GM18517 (cell line): ENCODE measurements at regions not wholly inside any gene's neighbourhood (a gene's known extent, or its start where the extent isn't known, plus 50 kb on each side); places are given as distances from the start of the nearest gene placed in this dataset.
"Not testable (repeated sequence)": the region's sequence is repeated elsewhere in the genome, so short reads cannot be mapped to it uniquely, and the experiment has no call there.

ENCODE experiments used
- ATAC-seq: cut with Tn5 transposase; IDR thresholded peaks from one replicate; pipeline ENCODE4 v1.9.1; 2021; ENCODE audit warnings: mild to moderate bottlenecking, moderate library complexity; ENCODE audit not compliant: unreplicated experiment

DNA sequence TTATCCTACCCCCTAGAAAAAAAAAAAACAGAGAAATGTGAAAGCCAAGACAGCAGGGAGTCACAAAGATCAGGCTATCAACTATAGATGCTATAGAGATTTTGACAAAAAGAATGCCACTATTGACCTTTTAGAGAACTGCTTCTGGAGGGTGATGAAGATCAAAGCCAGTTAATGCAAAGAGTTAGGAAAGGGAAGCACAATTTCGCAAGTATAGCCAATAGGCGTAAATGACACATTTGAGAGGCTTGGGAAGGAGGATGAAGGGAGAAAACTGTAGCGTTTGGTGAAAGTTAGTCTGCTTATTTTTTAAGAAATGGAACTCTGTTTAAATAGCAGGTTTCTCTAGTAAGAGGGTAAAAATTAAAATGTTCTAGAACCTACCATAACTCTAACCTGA is 190.7 kb downstream of the DUSP6 start:
- ATAC-seq = no peak

DNA sequence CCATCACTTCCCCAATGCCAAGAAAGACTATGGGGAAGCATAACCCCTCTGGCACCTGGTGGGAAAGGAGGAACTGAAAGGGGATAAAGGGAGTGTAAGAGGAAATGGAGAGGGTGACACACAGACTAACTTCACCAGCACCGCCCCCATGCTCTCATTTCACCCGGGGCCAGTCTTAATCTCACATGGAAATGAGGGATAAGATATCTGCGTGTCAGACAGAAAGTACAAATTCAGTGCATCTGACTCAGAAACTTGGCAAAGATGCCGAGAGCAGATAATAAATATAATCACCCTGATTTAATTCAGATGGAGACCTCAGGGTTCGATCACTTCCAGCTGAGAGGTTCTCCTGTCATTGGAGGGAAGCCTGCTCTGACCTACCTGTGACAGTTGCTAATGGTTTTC is 191.6 kb downstream of the DUSP6 start:
- ATAC-seq = no peak

GRCh38 chr12:89157413-89157812 is 194.9 kb downstream of the DUSP6 start:
- ATAC-seq = no peak

- ATAC-seq = no peak
Observed at GRCh38 chr12:89156862-89157262, 195.4 kb downstream of the DUSP6 start.

- ATAC-seq = no peak
Observed at GRCh38 chr12:89156340-89156739, 196.0 kb downstream of the DUSP6 start.

DNA sequence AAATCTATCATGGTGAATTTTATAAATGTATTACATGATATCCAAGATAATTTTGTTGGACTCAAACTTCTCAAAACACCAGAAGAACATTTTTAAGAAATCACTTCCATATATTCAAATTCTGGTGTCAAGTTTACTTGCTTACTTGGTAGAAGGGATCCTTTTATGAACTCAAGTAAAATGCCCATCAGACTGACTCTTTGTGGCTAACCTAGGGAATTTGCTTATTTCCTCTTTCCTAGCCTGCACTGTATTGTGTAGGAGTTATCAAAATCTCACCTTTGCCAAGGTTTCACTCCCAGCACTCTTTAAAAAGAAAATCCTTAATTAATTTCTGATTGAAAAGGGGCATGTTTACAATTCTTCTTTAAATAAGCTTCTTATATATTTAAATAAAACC is 196.5 kb downstream of the DUSP6 start:
- no peak for ATAC-seq

DNA sequence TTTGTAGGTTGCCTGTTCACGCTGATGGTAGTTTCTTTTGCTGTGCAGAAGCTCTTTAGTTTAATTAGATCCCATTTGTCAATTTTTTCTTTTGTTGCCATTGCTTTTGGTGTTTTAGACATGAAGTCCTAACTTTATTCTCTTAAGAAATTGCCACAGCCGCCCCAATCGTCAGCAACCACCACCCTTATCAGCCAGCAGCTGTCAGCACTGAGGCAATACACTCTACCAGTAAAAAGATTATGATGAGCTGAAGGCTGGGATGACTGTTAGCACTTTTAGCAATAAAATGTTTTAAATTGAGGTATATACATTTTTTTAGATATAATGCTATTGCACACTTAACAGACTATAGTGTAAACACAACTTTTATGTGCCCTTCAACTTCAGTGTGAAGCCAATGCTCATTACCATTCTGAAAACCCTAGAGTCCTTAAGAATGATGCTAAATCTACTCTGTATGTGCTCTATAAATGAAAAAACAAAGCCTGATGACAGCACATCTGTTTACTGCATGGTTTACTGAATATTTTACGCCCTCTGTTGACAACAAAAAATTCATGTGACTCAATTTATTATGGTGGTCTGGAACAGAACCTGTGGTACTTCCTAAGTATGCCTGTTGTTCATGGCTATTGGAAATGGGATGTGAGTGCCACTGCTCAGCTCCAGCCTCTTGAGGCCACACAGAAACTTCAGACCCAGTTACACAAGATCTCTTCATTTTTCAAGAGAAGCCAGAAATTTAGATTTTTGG is 197.4 kb downstream of the DUSP6 start:
- no peak for ATAC-seq

GRCh38 chr12:89153341-89153740 is 199.0 kb downstream of the DUSP6 start:
- ATAC-seq = no peak

GRCh38 chr12:89151536-89151935 is 200.8 kb downstream of the DUSP6 start:
- ATAC-seq = no peak

DNA sequence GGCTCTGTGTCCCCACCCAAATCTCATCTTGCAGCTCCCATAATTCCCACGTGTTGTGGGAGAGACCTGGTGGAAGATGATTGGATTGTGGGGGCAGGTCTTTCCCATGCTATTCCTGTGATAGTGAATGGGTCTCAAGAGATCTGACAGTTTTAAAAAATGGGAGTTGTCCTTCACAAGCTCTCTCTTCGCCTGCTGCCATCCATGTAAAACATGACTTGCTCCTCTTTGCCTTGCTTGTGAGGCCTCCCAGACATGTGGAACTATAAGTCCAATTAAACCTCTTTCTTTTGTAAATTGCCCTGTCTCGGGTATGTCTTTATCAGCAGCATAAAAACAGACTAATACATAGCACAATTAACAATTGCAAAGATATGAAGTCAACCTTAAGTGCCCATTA is 201.5 kb downstream of the DUSP6 start:
- ATAC-seq = not testable (repeated sequence)

- ATAC-seq = no peak
Observed at GRCh38 chr12:89140602-89141238, 211.6 kb downstream of the DUSP6 start.

- ATAC-seq = no peak
Observed at GRCh38 chr12:89140141-89140540, 212.2 kb downstream of the DUSP6 start.

DNA sequence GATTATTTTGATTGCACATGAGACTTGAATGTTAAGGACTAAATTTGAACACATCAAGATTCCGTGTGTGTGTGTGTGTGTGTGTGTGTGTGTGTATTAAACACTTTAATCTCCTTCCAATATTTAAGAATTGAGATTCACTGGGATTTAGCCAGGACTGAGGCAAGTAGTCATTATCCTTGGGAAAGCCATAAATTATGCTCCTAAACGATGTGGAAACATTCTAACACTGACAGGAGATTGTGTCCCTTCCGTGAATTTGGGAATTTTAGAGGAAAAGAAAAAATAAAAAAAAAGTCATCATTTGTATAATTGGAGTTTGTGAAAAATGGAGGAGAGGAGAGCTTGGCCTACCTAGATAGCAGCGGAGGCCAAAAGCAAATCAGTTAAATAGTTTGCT is 212.9 kb downstream of the DUSP6 start:
- ATAC-seq = no peak

DNA sequence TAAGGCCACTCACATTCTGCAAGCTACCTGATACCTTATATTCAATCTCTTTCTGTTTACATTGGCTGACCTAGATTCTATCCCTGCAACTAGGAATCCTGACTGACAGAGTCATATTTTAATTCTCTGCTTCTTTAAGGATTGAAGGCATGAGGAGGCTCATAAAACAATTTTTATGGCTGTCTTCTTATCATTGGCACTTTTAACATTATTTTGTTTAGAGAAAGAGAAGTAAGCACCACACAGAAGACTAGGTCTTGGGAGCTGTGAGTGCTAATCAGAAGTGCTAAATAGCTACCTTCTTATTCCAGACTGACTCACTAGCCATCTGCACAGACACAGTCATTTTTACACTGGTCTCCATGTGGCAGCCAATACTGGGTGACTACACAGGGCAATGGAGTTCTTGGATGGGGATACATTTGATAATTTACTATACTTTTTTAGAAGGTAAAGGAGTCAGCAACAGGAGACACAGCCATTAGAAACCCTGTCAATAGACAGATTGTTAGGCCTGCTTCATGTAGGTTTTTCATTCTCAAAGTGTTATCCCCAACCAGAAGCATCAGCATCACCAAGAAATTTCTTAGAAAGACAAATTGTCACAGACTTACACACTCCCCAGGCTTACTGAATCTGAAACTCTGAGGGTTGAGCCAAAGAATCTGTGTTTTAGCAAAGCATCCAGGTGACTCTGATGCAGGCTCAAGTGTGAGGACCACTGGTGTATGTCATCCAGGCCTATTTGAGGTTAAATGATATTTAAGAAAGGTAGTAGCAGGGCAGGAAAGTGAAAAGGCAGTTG is 214.1 kb downstream of the DUSP6 start:
- ATAC-seq = no peak

- no peak for ATAC-seq
Observed at GRCh38 chr12:89135976-89136634, 216.2 kb downstream of the DUSP6 start.

GRCh38 chr12:89134213-89134770 is 218.0 kb downstream of the DUSP6 start:
- ATAC-seq = no peak

DNA sequence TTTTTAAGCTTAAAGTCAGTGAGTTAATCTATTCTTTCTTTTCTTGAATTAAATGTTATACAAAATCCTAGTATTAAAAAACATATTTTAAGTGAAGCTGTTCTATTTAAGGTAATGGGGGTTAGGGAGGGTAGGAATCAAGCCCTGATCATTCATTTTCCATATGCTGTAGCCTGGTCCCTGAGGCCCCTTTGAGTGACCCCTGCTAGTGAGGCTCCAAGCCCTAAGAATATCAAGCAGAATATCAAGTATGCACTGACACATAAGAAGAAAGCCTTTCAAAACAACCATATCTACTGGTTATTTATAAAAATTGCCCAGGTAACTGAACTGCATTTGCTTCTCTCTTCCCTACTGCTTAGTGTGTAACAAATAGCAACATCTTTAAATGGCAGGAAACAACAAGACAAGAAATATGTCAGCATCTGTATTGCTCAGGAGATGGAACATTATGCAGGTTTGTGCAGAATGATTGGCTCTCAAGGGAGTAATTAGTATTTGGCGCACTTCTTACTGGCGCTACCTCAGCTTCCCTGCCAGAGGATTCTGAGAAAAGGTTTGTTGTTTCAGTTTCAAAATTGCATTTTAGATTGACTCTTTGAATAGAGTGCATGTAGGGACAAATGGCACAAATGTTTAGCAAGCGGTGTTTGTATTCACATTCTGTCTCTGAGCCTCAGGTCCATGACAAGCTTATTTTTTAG is 223.0 kb downstream of the DUSP6 start:
- ATAC-seq = no peak

DNA sequence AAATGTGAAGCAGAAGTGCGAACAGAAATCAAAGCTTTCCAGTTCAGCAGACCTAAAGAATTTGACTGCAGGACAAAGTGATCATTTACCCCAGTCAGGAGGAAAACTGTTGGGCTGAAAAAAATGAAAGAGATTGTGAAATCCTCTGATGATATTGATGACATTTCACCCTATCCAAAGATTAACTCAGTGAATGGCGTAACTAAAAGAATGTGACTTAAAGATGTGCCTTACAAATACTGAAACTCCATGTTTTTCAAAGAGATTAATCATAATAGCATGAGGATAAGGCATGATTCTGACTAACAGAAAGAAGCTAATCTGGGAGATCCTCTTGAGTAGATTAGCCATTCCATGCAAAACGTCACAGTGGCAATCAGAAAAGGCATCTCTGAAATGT is 225.6 kb downstream of the DUSP6 start:
- no peak for ATAC-seq

- no peak for ATAC-seq
Observed at GRCh38 chr12:89122852-89123251, 229.4 kb downstream of the DUSP6 start.

DNA sequence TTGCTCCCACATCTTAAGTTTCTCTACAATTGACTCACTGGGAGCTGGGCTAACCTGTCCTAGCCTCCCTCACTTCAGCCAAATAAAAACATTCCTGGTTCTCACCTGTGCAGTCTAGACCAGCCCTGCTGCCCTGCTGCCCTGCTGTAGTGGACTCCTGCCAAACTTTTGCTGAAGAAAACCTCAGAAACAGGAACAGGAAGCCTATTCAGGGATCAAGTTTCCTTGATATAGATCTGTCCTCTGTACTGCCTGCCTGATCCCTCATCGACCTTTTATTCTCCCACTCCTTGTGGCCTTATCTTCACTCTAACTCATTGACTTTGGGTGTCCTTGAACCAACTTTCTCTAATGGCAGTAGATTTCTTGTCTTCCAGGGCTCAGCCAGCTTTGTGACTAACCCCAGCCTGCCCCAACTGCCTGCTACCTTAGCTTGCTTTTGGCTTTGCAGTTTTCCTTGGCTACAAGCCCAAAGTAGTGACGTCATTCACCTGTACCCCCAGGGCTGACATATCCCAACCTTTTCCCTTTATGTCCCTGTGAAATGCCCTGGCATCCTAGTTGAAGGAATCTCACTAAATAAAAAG is 234.8 kb downstream of the DUSP6 start:
- ATAC-seq = no peak
